ENCODE measurements at regions not wholly inside any gene's neighbourhood (a gene's known extent, or its start where the extent isn't known, plus 50 kb on each side); places are given as distances from the start of the nearest gene placed in this dataset.

- TF ChIP-seq, protein P1, sequence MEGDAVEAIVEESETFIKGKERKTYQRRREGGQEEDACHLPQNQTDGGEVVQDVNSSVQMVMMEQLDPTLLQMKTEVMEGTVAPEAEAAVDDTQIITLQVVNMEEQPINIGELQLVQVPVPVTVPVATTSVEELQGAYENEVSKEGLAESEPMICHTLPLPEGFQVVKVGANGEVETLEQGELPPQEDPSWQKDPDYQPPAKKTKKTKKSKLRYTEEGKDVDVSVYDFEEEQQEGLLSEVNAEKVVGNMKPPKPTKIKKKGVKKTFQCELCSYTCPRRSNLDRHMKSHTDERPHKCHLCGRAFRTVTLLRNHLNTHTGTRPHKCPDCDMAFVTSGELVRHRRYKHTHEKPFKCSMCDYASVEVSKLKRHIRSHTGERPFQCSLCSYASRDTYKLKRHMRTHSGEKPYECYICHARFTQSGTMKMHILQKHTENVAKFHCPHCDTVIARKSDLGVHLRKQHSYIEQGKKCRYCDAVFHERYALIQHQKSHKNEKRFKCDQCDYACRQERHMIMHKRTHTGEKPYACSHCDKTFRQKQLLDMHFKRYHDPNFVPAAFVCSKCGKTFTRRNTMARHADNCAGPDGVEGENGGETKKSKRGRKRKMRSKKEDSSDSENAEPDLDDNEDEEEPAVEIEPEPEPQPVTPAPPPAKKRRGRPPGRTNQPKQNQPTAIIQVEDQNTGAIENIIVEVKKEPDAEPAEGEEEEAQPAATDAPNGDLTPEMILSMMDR (IDR thresholded peaks at IDR 0.05; ENCODE audit: insufficient read depth, low read length, poor library complexity, severe bottlenecking) = no peak
- TF ChIP-seq EZH2phosphoT487 (conservative IDR thresholded peaks at IDR 0.05; ENCODE audit: low read length) = no peak
- H3K4me3 ChIP-seq (ENCODE audit: insufficient read depth, low read length, poor library complexity, severe bottlenecking) = no peak overlapping the region
- H3K9ac ChIP-seq (ENCODE audit: low read length) = no peak overlapping the region
- H3K9me3 ChIP-seq (ENCODE audit: insufficient read depth, low read length) = no peaks in the 10 kb centered on the region
- H4K20me1 ChIP-seq (ENCODE audit: low read depth, low read length) = no peaks in the 10 kb centered on the region
- no peak overlapping the region for H2AFZ ChIP-seq (ENCODE audit: low read depth, low read length, severe bottlenecking)
- no peaks in the 10 kb centered on the region for H3K9me2 ChIP-seq (replicated peaks; ENCODE audit: insufficient read depth, low read length)
- H3F3A ChIP-seq (ENCODE audit: insufficient read depth) = no peaks in the 10 kb centered on the region
- H3K4me2 ChIP-seq (ENCODE audit: low read depth, low read length, poor library complexity, severe bottlenecking) = no peak overlapping the region
- H3K27me3 ChIP-seq (ENCODE audit: low read length) = no peaks in the 10 kb centered on the region
- H3K27ac ChIP-seq (ENCODE audit: low read depth, low read length) = no peak overlapping the region
- no peaks in the 10 kb centered on the region for H3K79me2 ChIP-seq (ENCODE audit: insufficient read depth, low read length)
- H3K36me3 ChIP-seq (ENCODE audit: low read length) = no peaks in the 10 kb centered on the region
These were observed 248.4 kb upstream of the RTL1 start for GRCh38 chr14:101151927-101152305.

- H3K27me3 ChIP-seq (ENCODE audit: low read length) = no peaks in the 10 kb centered on the region
- no peak overlapping the region for H3K27ac ChIP-seq (ENCODE audit: low read depth, low read length)
- no peaks in the 10 kb centered on the region for H3F3A ChIP-seq (ENCODE audit: insufficient read depth)
- H3K79me2 ChIP-seq (ENCODE audit: insufficient read depth, low read length) = no peaks in the 10 kb centered on the region
- no peaks in the 10 kb centered on the region for H3K9me2 ChIP-seq (replicated peaks; ENCODE audit: insufficient read depth, low read length)
- no peak overlapping the region for H3K4me3 ChIP-seq (ENCODE audit: insufficient read depth, low read length, poor library complexity, severe bottlenecking)
- H4K20me1 ChIP-seq (ENCODE audit: low read depth, low read length) = no peaks in the 10 kb centered on the region
- H3K9me3 ChIP-seq (ENCODE audit: insufficient read depth, low read length) = no peaks in the 10 kb centered on the region
- TF ChIP-seq, protein P1 (IDR thresholded peaks at IDR 0.05; ENCODE audit: insufficient read depth, low read length, poor library complexity, severe bottlenecking) = no peak
- TF ChIP-seq EZH2phosphoT487 (conservative IDR thresholded peaks at IDR 0.05; ENCODE audit: low read length) = no peak
- no peaks in the 10 kb centered on the region for H3K36me3 ChIP-seq (ENCODE audit: low read length)
- no peak overlapping the region for H3K9ac ChIP-seq (ENCODE audit: low read length)
- H2AFZ ChIP-seq (ENCODE audit: low read depth, low read length, severe bottlenecking) = no peak overlapping the region
- H3K4me2 ChIP-seq (ENCODE audit: low read depth, low read length, poor library complexity, severe bottlenecking) = no peak overlapping the region
These were observed 249.3 kb upstream of the RTL1 start for GRCh38 chr14:101152855-101153254.

DNA sequence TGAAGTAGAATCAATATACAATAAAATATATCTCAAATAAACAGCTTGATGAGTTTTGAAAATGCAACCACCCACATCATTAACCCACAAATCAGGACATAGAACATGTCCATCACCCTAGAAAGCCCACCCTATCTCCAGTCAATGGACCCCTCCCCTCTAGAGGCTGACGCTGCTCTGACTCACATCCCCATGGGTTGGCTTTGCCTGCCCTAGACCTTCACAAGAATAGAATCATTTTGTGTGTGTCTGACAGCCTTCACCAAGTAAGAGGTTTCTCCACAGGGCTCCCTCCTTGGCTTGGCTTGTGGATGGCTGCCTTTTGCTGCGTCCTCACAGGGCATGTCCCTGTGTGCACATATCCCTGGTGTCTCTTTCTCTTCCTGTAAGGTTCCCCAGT, 250.2 kb upstream of the RTL1 start:
- H3F3A ChIP-seq (ENCODE audit: insufficient read depth) = no peaks in the 10 kb centered on the region
- H3K27ac ChIP-seq (ENCODE audit: low read depth, low read length) = no peak overlapping the region
- H4K20me1 ChIP-seq (ENCODE audit: low read depth, low read length) = no peaks in the 10 kb centered on the region
- no peaks in the 10 kb centered on the region for H3K9me3 ChIP-seq (ENCODE audit: insufficient read depth, low read length)
- H3K36me3 ChIP-seq (ENCODE audit: low read length) = no peaks in the 10 kb centered on the region
- no peak overlapping the region for H3K9ac ChIP-seq (ENCODE audit: low read length)
- no peaks in the 10 kb centered on the region for H3K27me3 ChIP-seq (ENCODE audit: low read length)
- TF ChIP-seq, protein P1 (IDR thresholded peaks at IDR 0.05; ENCODE audit: insufficient read depth, low read length, poor library complexity, severe bottlenecking) = no peak
- TF ChIP-seq EZH2phosphoT487 (conservative IDR thresholded peaks at IDR 0.05; ENCODE audit: low read length) = no peak
- no peaks in the 10 kb centered on the region for H3K9me2 ChIP-seq (replicated peaks; ENCODE audit: insufficient read depth, low read length)
- no peak overlapping the region for H3K4me3 ChIP-seq (ENCODE audit: insufficient read depth, low read length, poor library complexity, severe bottlenecking)
- H2AFZ ChIP-seq (ENCODE audit: low read depth, low read length, severe bottlenecking) = no peak overlapping the region
- H3K4me2 ChIP-seq (ENCODE audit: low read depth, low read length, poor library complexity, severe bottlenecking) = no peak overlapping the region
- no peaks in the 10 kb centered on the region for H3K79me2 ChIP-seq (ENCODE audit: insufficient read depth, low read length)

DNA sequence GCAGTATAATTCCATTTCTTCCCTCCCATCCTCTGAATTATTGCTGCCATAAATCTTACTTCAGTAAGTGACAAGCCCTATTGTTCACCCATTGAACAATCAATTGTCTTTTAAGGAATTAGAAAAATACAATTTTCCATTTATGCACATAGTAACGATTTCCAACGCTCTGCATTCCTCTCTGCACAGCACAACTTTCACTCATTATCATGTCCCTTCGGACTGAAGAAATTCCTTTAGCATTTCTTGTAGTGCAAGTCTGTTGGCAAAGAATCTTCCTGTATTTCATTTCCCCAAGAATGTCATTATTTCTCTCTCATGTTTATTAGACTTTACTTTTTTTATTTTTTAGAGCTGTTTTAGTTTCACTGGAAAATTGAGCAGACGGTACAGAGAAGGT, 252.1 kb upstream of the RTL1 start:
- Histone ChIP-seq H3K4me3 (ENCODE audit: insufficient read depth, low read length, poor library complexity, severe bottlenecking) (no peak overlapping the region), H4K20me1 (ENCODE audit: low read depth, low read length) (no peaks in the 10 kb centered on the region), H3K9me2 (replicated peaks; ENCODE audit: insufficient read depth, low read length) (no peaks in the 10 kb centered on the region), H2AFZ (ENCODE audit: low read depth, low read length, severe bottlenecking) (no peak overlapping the region), H3K27me3 (ENCODE audit: low read length) (no peaks in the 10 kb centered on the region), H3K9me3 (ENCODE audit: insufficient read depth, low read length) (no peaks in the 10 kb centered on the region), H3K27ac (ENCODE audit: low read depth, low read length) (no peak overlapping the region), H3K9ac (ENCODE audit: low read length) (no peak overlapping the region), H3K79me2 (ENCODE audit: insufficient read depth, low read length) (no peaks in the 10 kb centered on the region), H3F3A (ENCODE audit: insufficient read depth) (no peaks in the 10 kb centered on the region), H3K36me3 (ENCODE audit: low read length) (no peaks in the 10 kb centered on the region), H3K4me2 (ENCODE audit: low read depth, low read length, poor library complexity, severe bottlenecking) (no peak overlapping the region)
- TF ChIP-seq, protein P1 (IDR thresholded peaks at IDR 0.05; ENCODE audit: insufficient read depth, low read length, poor library complexity, severe bottlenecking) = no peak
- no peak for TF ChIP-seq EZH2phosphoT487 (conservative IDR thresholded peaks at IDR 0.05; ENCODE audit: low read length)
